Colonic mucosa (tissue), 4 donors: ENCODE measurements at regions not wholly inside any gene's neighbourhood (a gene's known extent, or its start where the extent isn't known, plus 50 kb on each side); places are given as distances from the start of the nearest gene placed in this dataset.

Experiments
- DNase-seq: peaks from one replicate; pipeline ENCODE4 v3.0.0-alpha.2; 2020
- H3K27ac ChIP-seq: fragments of 200-600 bp; one replicate; pipeline ENCODE4 v1.8.0; 2021
- H3K27me3 ChIP-seq: fragments of 200-600 bp; one replicate; pipeline ENCODE4 v1.8.0; 2021
- H3K36me3 ChIP-seq: fragments of 200-600 bp; one replicate; pipeline ENCODE4 v1.8.0; 2021
- H3K4me1 ChIP-seq: fragments of 200-600 bp; one replicate; pipeline ENCODE4 v1.8.0; 2021; ENCODE audit warnings: mild to moderate bottlenecking
- H3K4me3 ChIP-seq: fragments of 200-600 bp; one replicate; pipeline ENCODE4 v1.8.0; 2021
- H3K9ac ChIP-seq, 2 donors: one replicate each; pipeline ENCODE4 v1.7.0; 2013; ENCODE audit warnings: control low read depth in 2 of 2, low read depth in 2 of 2, low read length in 2 of 2
- H3K9me3 ChIP-seq: fragments of 200-600 bp; one replicate; pipeline ENCODE4 v1.8.0; 2021
- CTCF ChIP-seq: fragments of 200-600 bp; IDR thresholded peaks from one replicate; pipeline ENCODE4 v1.8.0; 2022; ENCODE audit warnings: antibody characterized with exemption, mild to moderate bottlenecking
- intact Hi-C: fragments of 100-400 bp; cut with DNase I; formaldehyde crosslinking; loops from one replicate; pipeline ENCODE4 v1.14.1; 2022
- donor health status: healthy.
- donor health status: DM: no; HTN: no; CAD: no.
- donor health status: DM: no; HTN: no; CAD: no.

- no peak for TF ChIP-seq CTCF
- intact Hi-C loops = no loop called here
- H3K36me3 ChIP-seq = no peaks in the 10 kb centered on the region
- H3K9me3 ChIP-seq = no peaks in the 10 kb centered on the region
- H3K4me3 ChIP-seq = no peak overlapping the region
- no peaks in the 10 kb centered on the region for H3K4me1 ChIP-seq
- DNase-seq = no peak
- H3K9ac ChIP-seq = no peak overlapping the region
- H3K27ac ChIP-seq = no peak overlapping the region
- H3K27me3 ChIP-seq = no peaks in the 10 kb centered on the region
Observed at GRCh38 chr12:115885040-115885690, 392.3 kb downstream of the MED13L start.

GRCh38 chr12:115882936-115883335, 394.6 kb downstream of the MED13L start:
- DNase-seq = no peak
- intact Hi-C loops = no loop called here
- no peaks in the 10 kb centered on the region for H3K4me1 ChIP-seq
- H3K27me3 ChIP-seq = no peaks in the 10 kb centered on the region
- H3K9ac ChIP-seq = no peak overlapping the region
- H3K27ac ChIP-seq = no peak overlapping the region
- no peak for TF ChIP-seq CTCF
- no peaks in the 10 kb centered on the region for H3K9me3 ChIP-seq
- H3K36me3 ChIP-seq = no peaks in the 10 kb centered on the region
- H3K4me3 ChIP-seq = no peak overlapping the region

- intact Hi-C loops = no loop called here
- no peak for TF ChIP-seq CTCF
- Histone ChIP-seq H3K9me3 (no peaks in the 10 kb centered on the region), H3K27me3 (no peaks in the 10 kb centered on the region), H3K4me3 (no peak overlapping the region), H3K36me3 (no peaks in the 10 kb centered on the region), H3K27ac (no peak overlapping the region), H3K4me1 (no peaks in the 10 kb centered on the region), H3K9ac (no peak overlapping the region)
- DNase-seq = no peak
Observed at GRCh38 chr12:115880238-115880637, 397.3 kb downstream of the MED13L start.

GRCh38 chr12:115879354-115879753, 398.1 kb downstream of the MED13L start:
- H3K4me1 ChIP-seq = no peaks in the 10 kb centered on the region
- intact Hi-C loops = no loop called here
- H3K9ac ChIP-seq = no peak overlapping the region
- H3K27me3 ChIP-seq = no peaks in the 10 kb centered on the region
- H3K9me3 ChIP-seq = no peaks in the 10 kb centered on the region
- no peaks in the 10 kb centered on the region for H3K36me3 ChIP-seq
- no peak for TF ChIP-seq CTCF
- no peak overlapping the region for H3K27ac ChIP-seq
- DNase-seq = no peak
- H3K4me3 ChIP-seq = no peak overlapping the region

- Histone ChIP-seq H3K4me3 (no peak overlapping the region), H3K36me3 (no peaks in the 10 kb centered on the region), H3K27ac (peak overlapping the region; percentile 53), H3K27me3 (no peaks in the 10 kb centered on the region), H3K9ac (no peak overlapping the region), H3K4me1 (no peaks in the 10 kb centered on the region), H3K9me3 (no peaks in the 10 kb centered on the region)
- intact Hi-C loops = no loop called here
- DNase-seq = no peak
- TF ChIP-seq CTCF = no peak
Observed at GRCh38 chr12:115873451-115874082, 403.9 kb downstream of the MED13L start.
